ENCODE measurements at regions not wholly inside any gene's neighbourhood (a gene's known extent, or its start where the extent isn't known, plus 50 kb on each side); places are given as distances from the start of the nearest gene placed in this dataset.

DNA sequence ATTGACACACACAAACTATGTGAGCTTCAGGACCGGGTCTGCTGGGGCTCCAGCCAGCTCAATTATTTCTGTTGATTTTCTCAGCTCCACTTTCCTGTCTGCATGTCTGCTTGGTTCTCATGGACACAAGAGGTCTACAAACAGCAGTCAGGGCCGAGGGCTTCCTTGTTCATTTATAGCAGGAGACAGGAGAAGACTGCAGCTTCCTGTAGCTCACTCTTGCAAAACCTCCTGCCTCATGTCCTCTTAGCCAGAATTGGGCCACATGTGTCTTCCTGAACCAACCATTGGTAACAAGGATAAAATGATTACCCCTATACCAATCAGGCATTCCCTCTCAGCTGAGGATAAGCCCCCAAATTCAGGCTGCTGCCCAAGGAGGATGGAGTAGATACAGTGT is 182.8 kb downstream of the TLE3 start:
- ChIA-PET POLR2A (interaction anchor here (1.2 kb wide), 1 partner anchor 183 kb away, joined by 4 read pairs; the partner anchor contains the start of gene TLE3), CTCF (interaction anchor here (1.2 kb wide), 1 partner anchor 12 kb away, joined by 4 read pairs; no protein-coding TSS in a partner anchor)
- no peak for TF ChIP-seq ARNT (IDR thresholded peaks at IDR 0.05)
- no peak for TF ChIP-seq SUZ12 (IDR thresholded peaks at IDR 0.05)
- TF ChIP-seq TARDBP (IDR thresholded peaks at IDR 0.05) = no peak
- TF ChIP-seq BHLHE40 (IDR thresholded peaks at IDR 0.05; ENCODE audit: borderline replicate concordance) = no peak
- TF ChIP-seq NFRKB (IDR thresholded peaks at IDR 0.05) = no peak
- TF ChIP-seq HDGF (IDR thresholded peaks at IDR 0.05; ENCODE audit: borderline replicate concordance) = no peak
- no peak for TF ChIP-seq FOXM1 (IDR thresholded peaks at IDR 0.05; ENCODE audit: borderline replicate concordance)
- TF ChIP-seq ZNF384 (IDR thresholded peaks at IDR 0.05) = no peak
- TF ChIP-seq LEF1 (IDR thresholded peaks at IDR 0.05; ENCODE audit: borderline replicate concordance) = no peak
- no peak for TF ChIP-seq FOXA1 (IDR thresholded peaks at IDR 0.05)
- TF ChIP-seq L3MBTL2 (conservative IDR thresholded peaks at IDR 0.05) = no peak
- no peak for TF ChIP-seq CTBP1 (IDR thresholded peaks at IDR 0.05; ENCODE audit: borderline replicate concordance)
- no peak for TF ChIP-seq FOXK2 (IDR thresholded peaks at IDR 0.05)
- TF ChIP-seq, protein P1, sequence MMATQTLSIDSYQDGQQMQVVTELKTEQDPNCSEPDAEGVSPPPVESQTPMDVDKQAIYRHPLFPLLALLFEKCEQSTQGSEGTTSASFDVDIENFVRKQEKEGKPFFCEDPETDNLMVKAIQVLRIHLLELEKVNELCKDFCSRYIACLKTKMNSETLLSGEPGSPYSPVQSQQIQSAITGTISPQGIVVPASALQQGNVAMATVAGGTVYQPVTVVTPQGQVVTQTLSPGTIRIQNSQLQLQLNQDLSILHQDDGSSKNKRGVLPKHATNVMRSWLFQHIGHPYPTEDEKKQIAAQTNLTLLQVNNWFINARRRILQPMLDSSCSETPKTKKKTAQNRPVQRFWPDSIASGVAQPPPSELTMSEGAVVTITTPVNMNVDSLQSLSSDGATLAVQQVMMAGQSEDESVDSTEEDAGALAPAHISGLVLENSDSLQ (IDR thresholded peaks at IDR 0.05) = no peak
- TF ChIP-seq ELF4 (IDR thresholded peaks at IDR 0.05) = no peak
- no peak for DNase-seq (ENCODE audit: extremely low spot score)

DNA sequence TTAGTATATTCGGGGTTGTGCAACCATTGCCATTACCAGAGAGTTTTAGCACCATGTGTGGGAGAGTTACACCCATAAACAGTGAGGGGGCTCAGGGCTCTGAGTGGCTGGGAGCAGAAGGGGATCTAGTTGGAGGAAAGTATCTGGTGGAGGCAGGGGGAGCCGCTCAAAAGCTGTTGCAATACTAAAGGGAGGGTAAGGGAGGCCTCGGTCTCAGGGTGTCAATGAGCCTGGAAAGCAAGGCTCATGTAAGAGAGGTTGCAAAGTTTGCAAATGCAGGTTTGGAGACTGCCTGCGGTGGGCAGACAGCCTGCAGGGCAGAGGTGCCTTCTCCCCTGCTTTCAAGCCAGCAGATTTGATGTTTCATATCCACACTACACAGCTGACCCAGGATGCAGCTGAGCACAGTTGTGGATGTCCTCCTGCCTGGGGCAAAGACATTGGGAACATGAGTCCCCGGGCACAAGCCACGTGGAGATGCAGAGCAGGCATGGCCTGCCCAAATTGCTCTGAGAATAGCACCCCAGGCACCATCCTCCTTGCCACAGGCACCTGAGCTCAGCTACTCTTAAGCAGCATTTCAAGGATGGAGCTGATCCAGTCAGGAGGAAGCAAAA is 181.4 kb downstream of the TLE3 start:
- TF ChIP-seq NFRKB (IDR thresholded peaks at IDR 0.05) (no peak), ELF4 (IDR thresholded peaks at IDR 0.05) (no peak), FOXK2 (IDR thresholded peaks at IDR 0.05) (no peak), ZNF384 (IDR thresholded peaks at IDR 0.05) (no peak), TARDBP (IDR thresholded peaks at IDR 0.05) (no peak), FOXM1 (IDR thresholded peaks at IDR 0.05; ENCODE audit: borderline replicate concordance) (no peak), CTBP1 (IDR thresholded peaks at IDR 0.05; ENCODE audit: borderline replicate concordance) (no peak), ARNT (IDR thresholded peaks at IDR 0.05) (no peak), SUZ12 (IDR thresholded peaks at IDR 0.05) (no peak), LEF1 (IDR thresholded peaks at IDR 0.05; ENCODE audit: borderline replicate concordance) (no peak), SP1 (IDR thresholded peaks at IDR 0.05) (no peak), HDGF (IDR thresholded peaks at IDR 0.05; ENCODE audit: borderline replicate concordance) (no peak), FOXA1 (IDR thresholded peaks at IDR 0.05) (no peak), BHLHE40 (IDR thresholded peaks at IDR 0.05; ENCODE audit: borderline replicate concordance) (no peak), L3MBTL2 (conservative IDR thresholded peaks at IDR 0.05) (no peak)
- TF ChIP-seq, protein P1 (IDR thresholded peaks at IDR 0.05) = no peak
- CTCF ChIA-PET = no interaction called here
- POLR2A ChIA-PET = no interaction called here
- no peak for DNase-seq (ENCODE audit: extremely low spot score)

DNA sequence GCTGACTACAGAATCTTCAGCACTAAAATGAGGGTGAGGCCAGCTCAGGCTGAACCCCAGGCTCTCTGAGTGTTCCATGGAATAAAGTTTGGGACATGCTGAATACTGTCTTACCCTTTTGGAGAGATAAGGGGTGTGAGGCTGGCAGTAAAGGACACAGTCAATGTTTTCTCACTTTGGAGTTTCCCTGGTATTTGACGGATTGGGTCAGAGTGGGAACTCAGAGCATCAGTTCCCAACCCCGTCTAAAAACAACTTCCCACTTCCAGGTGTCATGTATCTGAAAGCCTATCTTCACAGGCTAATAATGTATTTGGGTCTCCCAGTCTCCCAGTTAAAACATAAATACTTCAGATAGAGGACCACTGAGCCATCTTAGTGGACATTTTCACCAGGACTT is 180.7 kb downstream of the TLE3 start:
- ChIA-PET POLR2A (no interaction called here), CTCF (no interaction called here)
- TF ChIP-seq BHLHE40 (IDR thresholded peaks at IDR 0.05; ENCODE audit: borderline replicate concordance) (no peak), CTBP1 (IDR thresholded peaks at IDR 0.05; ENCODE audit: borderline replicate concordance) (no peak), NFRKB (IDR thresholded peaks at IDR 0.05) (no peak), SP1 (IDR thresholded peaks at IDR 0.05) (no peak), FOXA1 (IDR thresholded peaks at IDR 0.05) (no peak), ARNT (IDR thresholded peaks at IDR 0.05) (no peak), L3MBTL2 (conservative IDR thresholded peaks at IDR 0.05) (no peak), FOXK2 (IDR thresholded peaks at IDR 0.05) (no peak), TARDBP (IDR thresholded peaks at IDR 0.05) (no peak), FOXM1 (IDR thresholded peaks at IDR 0.05; ENCODE audit: borderline replicate concordance) (no peak), ZNF384 (IDR thresholded peaks at IDR 0.05) (no peak), LEF1 (IDR thresholded peaks at IDR 0.05; ENCODE audit: borderline replicate concordance) (no peak), ELF4 (IDR thresholded peaks at IDR 0.05) (no peak), HDGF (IDR thresholded peaks at IDR 0.05; ENCODE audit: borderline replicate concordance) (no peak), SUZ12 (IDR thresholded peaks at IDR 0.05) (no peak)
- TF ChIP-seq, protein P1 (IDR thresholded peaks at IDR 0.05) = no peak
- DNase-seq (ENCODE audit: extremely low spot score) = no peak

DNA sequence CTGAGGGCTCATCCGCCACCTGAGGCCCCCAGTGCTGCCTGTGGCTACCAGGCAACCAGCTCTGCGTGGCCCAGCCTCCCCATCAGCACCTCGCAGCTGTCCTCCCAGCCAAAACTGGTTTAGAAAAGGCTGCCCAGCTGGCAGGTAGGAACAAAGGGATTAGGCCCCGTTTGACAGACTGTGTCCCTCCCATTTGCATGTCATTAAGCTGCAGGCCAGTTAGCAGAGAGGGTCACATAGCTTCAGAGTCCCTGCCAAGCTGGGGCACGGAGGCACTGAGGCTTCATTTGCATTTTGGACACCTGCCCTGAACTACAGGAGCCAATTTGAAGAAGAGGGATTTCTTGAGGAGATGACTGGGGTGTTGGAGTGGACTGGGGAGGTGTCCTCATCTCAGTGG is 177.9 kb downstream of the TLE3 start:
- TF ChIP-seq ELF4 (IDR thresholded peaks at IDR 0.05) = no peak
- no peak for TF ChIP-seq ARNT (IDR thresholded peaks at IDR 0.05)
- TF ChIP-seq SP1 (IDR thresholded peaks at IDR 0.05) = no peak
- no peak for TF ChIP-seq ZNF384 (IDR thresholded peaks at IDR 0.05)
- no peak for TF ChIP-seq CTBP1 (IDR thresholded peaks at IDR 0.05; ENCODE audit: borderline replicate concordance)
- no peak for TF ChIP-seq FOXK2 (IDR thresholded peaks at IDR 0.05)
- ChIA-PET POLR2A (no interaction called here), CTCF (no interaction called here)
- no peak for DNase-seq (ENCODE audit: extremely low spot score)

DNA sequence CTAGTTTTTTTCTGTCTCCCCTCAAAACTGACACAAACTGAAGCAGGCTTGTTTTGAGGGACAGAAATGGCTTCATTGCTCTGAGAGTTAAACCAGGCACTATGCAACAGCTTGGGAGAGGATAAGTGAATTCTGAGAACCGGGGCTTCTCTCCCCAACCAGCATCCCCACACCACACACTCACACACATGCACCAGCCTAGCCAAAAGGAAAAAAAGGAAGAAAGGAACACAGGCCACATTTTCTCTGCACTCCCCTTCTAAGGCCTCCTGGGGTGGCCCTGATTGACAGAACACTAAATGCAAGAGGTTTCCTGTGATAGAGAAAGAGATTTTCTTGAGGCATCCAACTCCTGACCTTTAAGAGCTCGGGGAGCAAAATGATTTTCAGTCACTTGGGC is 177.5 kb downstream of the TLE3 start:
- TF ChIP-seq ELF4 (IDR thresholded peaks at IDR 0.05) (no peak), CTBP1 (IDR thresholded peaks at IDR 0.05; ENCODE audit: borderline replicate concordance) (no peak), HDGF (IDR thresholded peaks at IDR 0.05; ENCODE audit: borderline replicate concordance) (no peak), ZNF384 (IDR thresholded peaks at IDR 0.05) (no peak), L3MBTL2 (conservative IDR thresholded peaks at IDR 0.05) (no peak), SP1 (IDR thresholded peaks at IDR 0.05) (no peak), BHLHE40 (IDR thresholded peaks at IDR 0.05; ENCODE audit: borderline replicate concordance) (no peak), ARNT (IDR thresholded peaks at IDR 0.05) (no peak), FOXA1 (IDR thresholded peaks at IDR 0.05) (no peak)
- TF ChIP-seq, protein P1 (IDR thresholded peaks at IDR 0.05) = no peak
- CTCF ChIA-PET = no interaction called here
- POLR2A ChIA-PET = no interaction called here
- no peak for DNase-seq (ENCODE audit: extremely low spot score)

All from HEK293T (cell line).